Esophagus squamous epithelium (tissue), 5 donors: ENCODE measurements at regions not wholly inside any gene's neighbourhood (a gene's known extent, or its start where the extent isn't known, plus 50 kb on each side); places are given as distances from the start of the nearest gene placed in this dataset.

ENCODE experiments used
- DNase-seq: peaks from one replicate; lab custom pipeline; 2025; lab: John Stamatoyannopoulos, UW
- H3K27ac ChIP-seq, 4 donors: fragments of 200-600 bp; sonication (generic); one replicate each; pipeline ENCODE4 v1.5.1; 2016 to 2019; ENCODE audit warnings: mild to moderate bottlenecking in 1 of 4
- H3K27me3 ChIP-seq, 4 donors: fragments of 200-600 bp; sonication (generic); 1 replicate in 3 of 4; 2 replicates in 1 of 4; pipeline versions ENCODE4 v1.5.1 to v1.6.0; 2017 to 2021; ENCODE audit warnings: antibody characterized with exemption in 1 of 4
- H3K36me3 ChIP-seq, 3 donors: fragments of 200-600 bp; sonication (generic); one replicate each; pipeline ENCODE4 v1.5.1; 2016 to 2019
- H3K4me1 ChIP-seq, 3 donors: fragments of 200-600 bp; sonication (generic); one replicate each; pipeline ENCODE4 v1.5.1; 2017 to 2019
- H3K4me3 ChIP-seq, 4 donors: fragments of 200-600 bp; sonication (generic); 1 replicate in 3 of 4; 2 replicates in 1 of 4; pipeline ENCODE4 v1.5.1; 2016 to 2019; ENCODE audit warnings: mild to moderate bottlenecking in 2 of 4, moderate library complexity in 1 of 4
- H3K9me3 ChIP-seq, 3 donors: fragments of 200-600 bp; sonication (generic); one replicate each; pipeline ENCODE4 v1.5.1; 2016 to 2019
- CTCF ChIP-seq, 6 experiments: fragments of 450-650 bp in 4 of 6; fragments of 200-600 bp in 2 of 6; sonication (generic) in 2 of 6; IDR thresholded peaks; one replicate each; pipeline ENCODE4 v1.5.1; 2016 to 2019; ENCODE audit warnings: antibody characterized with exemption in 6 of 6, mild to moderate bottlenecking in 4 of 6, moderate library complexity in 4 of 6
- POLR2A ChIP-seq, 4 donors: fragments of 450-650 bp; IDR thresholded peaks; one replicate each; pipeline ENCODE4 v1.6.1; 2017; ENCODE audit warnings: antibody characterized with exemption in 4 of 4, mild to moderate bottlenecking in 4 of 4, moderate library complexity in 3 of 4
- WGBS, 2 donors: methylation state at CpG; one replicate each; pipeline ENCODE4 v1.1.5; 2018; 5-methylcytosine and 5-hydroxymethylcytosine counted together
- intact Hi-C: fragments of 100-400 bp; cut with DNase I; formaldehyde crosslinking; loops from one replicate; pipeline ENCODE4 v1.15.0; 2022
- donor health status: DM: yes; HTN: yes; CAD: no.

- H3K4me3 ChIP-seq: no peak overlapping the region
- no peak for DNase-seq
- no peaks in the 10 kb centered on the region for H3K4me1 ChIP-seq
- H3K27me3 ChIP-seq: no peaks in the 10 kb centered on the region
- 85 to 88% methylated on average over 8 of the region's 8 CpGs for WGBS, 2 donors
- TF ChIP-seq CTCF (IDR thresholded peaks at IDR 0.05) (no peak), POLR2A (IDR thresholded peaks at IDR 0.05) (no peak)
- intact Hi-C loops: no loop called here
- H3K9me3 ChIP-seq: no peaks in the 10 kb centered on the region
- H3K27ac ChIP-seq: no peak overlapping the region
- H3K36me3 ChIP-seq: no peaks in the 10 kb centered on the region
These were observed 809.6 kb downstream of the EFNB2 start for GRCh38 chr13:105725887-105726286.

GRCh38 chr13:105721016-105721415 lies 814.4 kb downstream of the EFNB2 start:
- TF ChIP-seq POLR2A (IDR thresholded peaks at IDR 0.05): no peak
- TF ChIP-seq CTCF (IDR thresholded peaks at IDR 0.05): no peak
- no peaks in the 10 kb centered on the region for H3K4me1 ChIP-seq
- intact Hi-C loops: no loop called here
- H3K4me3 ChIP-seq: no peak overlapping the region
- no peaks in the 10 kb centered on the region for H3K9me3 ChIP-seq
- no peaks in the 10 kb centered on the region for H3K36me3 ChIP-seq
- 42 to 59% methylated on average over 3 of the region's 3 CpGs for WGBS, 2 donors
- no peaks in the 10 kb centered on the region for H3K27me3 ChIP-seq
- H3K27ac ChIP-seq: no peak overlapping the region
- DNase-seq: no peak

GRCh38 chr13:105719859-105720258 lies 815.6 kb downstream of the EFNB2 start:
- H3K4me3 ChIP-seq: no peak overlapping the region

GRCh38 chr13:105709181-105709580 lies 826.3 kb downstream of the EFNB2 start:
- Histone ChIP-seq H3K36me3 (no peaks in the 10 kb centered on the region), H3K9me3 (no peaks in the 10 kb centered on the region), H3K4me3 (no peak overlapping the region), H3K4me1 (no peaks in the 10 kb centered on the region), H3K27me3 (no peaks in the 10 kb centered on the region), H3K27ac (no peak overlapping the region)
- intact Hi-C loops: no loop called here
- WGBS, 2 donors: 39 to 51% methylated on average over 3 of the region's 3 CpGs
- no peak for TF ChIP-seq CTCF (IDR thresholded peaks at IDR 0.05)
- no peak for TF ChIP-seq POLR2A (IDR thresholded peaks at IDR 0.05)
- DNase-seq: no peak

More at GRCh38 chr13:105719859-105720258, 815.6 kb downstream of the EFNB2 start:
- Histone ChIP-seq H3K4me1 (no peaks in the 10 kb centered on the region), H3K36me3 (no peaks in the 10 kb centered on the region), H3K27me3 (no peaks in the 10 kb centered on the region), H3K9me3 (no peaks in the 10 kb centered on the region), H3K27ac (no peak overlapping the region)
- WGBS, 2 donors: 72 to 80% methylated on average over 6 of the region's 6 CpGs
- no peak for TF ChIP-seq CTCF (IDR thresholded peaks at IDR 0.05)
- no peak for TF ChIP-seq POLR2A (IDR thresholded peaks at IDR 0.05)
- DNase-seq: no peak
- intact Hi-C loops: no loop called here

GRCh38 chr13:105703843-105704242 lies 831.6 kb downstream of the EFNB2 start:
- DNase-seq: no peak
- Histone ChIP-seq H3K4me1 (no peaks in the 10 kb centered on the region), H3K27ac (no peak overlapping the region), H3K4me3 (no peak overlapping the region), H3K27me3 (no peaks in the 10 kb centered on the region), H3K9me3 (no peaks in the 10 kb centered on the region), H3K36me3 (no peaks in the 10 kb centered on the region)
- intact Hi-C loops: no loop called here
- WGBS, 2 donors: 74 to 86% methylated on average over 3 of the region's 3 CpGs
- TF ChIP-seq POLR2A (IDR thresholded peaks at IDR 0.05): no peak
- TF ChIP-seq CTCF (IDR thresholded peaks at IDR 0.05): no peak
